ENCODE measurements at regions not wholly inside any gene's neighbourhood (a gene's known extent, or its start where the extent isn't known, plus 50 kb on each side); places are given as distances from the start of the nearest gene placed in this dataset.

DNA sequence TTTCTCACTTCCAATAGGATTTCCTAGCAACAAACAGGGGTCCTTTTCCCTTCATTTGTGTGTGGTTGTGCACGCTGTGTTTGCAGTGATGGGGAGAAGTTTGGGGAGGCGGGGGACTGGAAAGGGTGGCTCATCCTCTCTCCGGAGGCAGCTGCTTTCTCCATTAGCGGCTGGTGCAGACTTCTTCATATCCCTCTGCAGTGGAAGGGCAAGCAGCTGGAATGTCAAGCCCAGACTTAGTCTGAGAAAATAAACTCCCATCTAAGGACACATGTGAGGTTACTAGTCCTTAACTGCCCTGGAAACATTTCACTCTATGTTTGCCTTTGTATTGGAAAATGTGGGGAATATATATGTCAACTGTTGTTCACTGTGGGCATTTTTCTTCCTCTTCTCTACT, 467.0 kb upstream of the RASGRP1 start:
- TF ChIP-seq, protein P1, sequence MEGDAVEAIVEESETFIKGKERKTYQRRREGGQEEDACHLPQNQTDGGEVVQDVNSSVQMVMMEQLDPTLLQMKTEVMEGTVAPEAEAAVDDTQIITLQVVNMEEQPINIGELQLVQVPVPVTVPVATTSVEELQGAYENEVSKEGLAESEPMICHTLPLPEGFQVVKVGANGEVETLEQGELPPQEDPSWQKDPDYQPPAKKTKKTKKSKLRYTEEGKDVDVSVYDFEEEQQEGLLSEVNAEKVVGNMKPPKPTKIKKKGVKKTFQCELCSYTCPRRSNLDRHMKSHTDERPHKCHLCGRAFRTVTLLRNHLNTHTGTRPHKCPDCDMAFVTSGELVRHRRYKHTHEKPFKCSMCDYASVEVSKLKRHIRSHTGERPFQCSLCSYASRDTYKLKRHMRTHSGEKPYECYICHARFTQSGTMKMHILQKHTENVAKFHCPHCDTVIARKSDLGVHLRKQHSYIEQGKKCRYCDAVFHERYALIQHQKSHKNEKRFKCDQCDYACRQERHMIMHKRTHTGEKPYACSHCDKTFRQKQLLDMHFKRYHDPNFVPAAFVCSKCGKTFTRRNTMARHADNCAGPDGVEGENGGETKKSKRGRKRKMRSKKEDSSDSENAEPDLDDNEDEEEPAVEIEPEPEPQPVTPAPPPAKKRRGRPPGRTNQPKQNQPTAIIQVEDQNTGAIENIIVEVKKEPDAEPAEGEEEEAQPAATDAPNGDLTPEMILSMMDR (IDR thresholded peaks at IDR 0.05): no peak
- no peak for TF ChIP-seq POLR2A (IDR thresholded peaks at IDR 0.05)
